HepG2 (cell line): ENCODE measurements at regions not wholly inside any gene's neighbourhood (a gene's known extent, or its start where the extent isn't known, plus 50 kb on each side); places are given as distances from the start of the nearest gene placed in this dataset.

ENCODE experiments used
- ATAC-seq: fragments of 200-7000 bp; cut with Tn5 transposase; 3 replicates; pipeline ENCODE4 v1.9.1; 2020; ENCODE audit warnings: mild to moderate bottlenecking, moderate library complexity
- BruUV-seq: library from RNA; stranded (reverse); fragments of 400-500 nt; replicated peaks from 2 replicates; lab custom pipeline; 2021; lab: Mats Ljungman, UMichigan
- CTCF ChIA-PET: fragments of 300-600 bp; formaldehyde crosslinking; extraction: SDS; loops from one replicate; lab custom pipeline; 2021; ENCODE audit warnings: low total read pairs, inconsistent platforms, low intra/inter-chr PET ratio; lab: Yijun Ruan, JAX
- POLR2A ChIA-PET: fragments of 350-600 bp; sonication (Branson Sonifier 250); formaldehyde crosslinking; loops from one replicate; lab custom pipeline; 2020; ENCODE audit warnings: antibody characterized with exemption, inconsistent platforms; lab: Yijun Ruan, JAX
- DNase-seq: peaks from one replicate; pipeline ENCODE4 v3.0.0-alpha.2; 2015; ENCODE audit warnings: low spot score
- FAIRE-seq: peaks from 3 replicates; lab custom pipeline; 2011; peaks lifted over from hg19 to GRCh38; lab: Jason Lieb, UNC
- H2AFZ ChIP-seq: one replicate; pipeline ENCODE4 v1.6.1; 2011; ENCODE audit warnings: low read length, inconsistent platforms
- H3K27ac ChIP-seq: fragments of 300-600 bp; 3 replicates; pipeline ENCODE4 v1.8.0; 2011; ENCODE audit warnings: mixed run types, mild to moderate bottlenecking, mixed read lengths, low read length, inconsistent platforms; ENCODE audit not compliant: insufficient read depth; ENCODE audit errors: extremely low read length
- H3K27me3 ChIP-seq, 2 experiments: fragments of 200-600 bp in 1 of 2; 2 replicates in 1 of 2; 3 replicates in 1 of 2; pipeline versions ENCODE4 v1.6.0 to v1.8.0; 2011; ENCODE audit warnings: low read length in 2 of 2, mild to moderate bottlenecking in 2 of 2, moderate library complexity in 2 of 2, inconsistent platforms in 1 of 2; ENCODE audit not compliant: insufficient read depth in 2 of 2, control insufficient read depth in 1 of 2
- H3K36me3 ChIP-seq, 2 experiments: fragments of 200-600 bp in 1 of 2; replicated peaks in 1 of 2; 2 replicates in 1 of 2; 3 replicates in 1 of 2; pipeline versions ENCODE4 v1.5.1 to v1.8.0; 2011; ENCODE audit warnings: low read length in 2 of 2, inconsistent platforms in 1 of 2; ENCODE audit not compliant: insufficient read depth in 2 of 2, control insufficient read depth in 1 of 2
- H3K4me1 ChIP-seq: 2 replicates; pipeline ENCODE4 v1.5.1; 2012; ENCODE audit warnings: low read length, inconsistent platforms; ENCODE audit not compliant: insufficient read depth
- H3K4me2 ChIP-seq: 2 replicates; pipeline ENCODE4 v1.6.0; 2011; ENCODE audit warnings: low read depth, low read length, inconsistent platforms
- H3K4me3 ChIP-seq, 3 experiments: fragments of 200-600 bp in 1 of 3; sonication (generic), shearing (Covaris generic) in 1 of 3; replicated peaks in 1 of 3; 2 replicates each; pipeline ENCODE4 v1.5.1; 2011 to 2016; ENCODE audit warnings: low read length in 3 of 3, inconsistent platforms in 2 of 3, low read depth in 2 of 3, mild to moderate bottlenecking in 2 of 3, control low read depth in 1 of 3, mixed read lengths in 1 of 3; ENCODE audit not compliant: insufficient read depth in 1 of 3
- H3K79me2 ChIP-seq: one replicate; pipeline ENCODE4 v1.6.1; 2011; ENCODE audit warnings: low read length, inconsistent platforms; ENCODE audit not compliant: insufficient read depth
- H3K9ac ChIP-seq: 2 replicates; pipeline ENCODE4 v1.6.0; 2011; ENCODE audit warnings: mild to moderate bottlenecking, low read depth, low read length, inconsistent platforms; ENCODE audit not compliant: insufficient read depth
- H3K9me3 ChIP-seq: 2 replicates; pipeline ENCODE4 v1.5.1; 2012; ENCODE audit warnings: mild to moderate bottlenecking, low read length
- H4K20me1 ChIP-seq: 2 replicates; pipeline ENCODE4 v1.6.0; 2011; ENCODE audit warnings: inconsistent platforms, mild to moderate bottlenecking, low read length, moderate library complexity; ENCODE audit not compliant: insufficient read depth
- ATAD3A ChIP-seq: sonication (generic); formaldehyde crosslinking; IDR thresholded peaks from 2 replicates; pipeline ENCODE4 v1.4.0; 2020; ENCODE audit warnings: missing genetic modification reagents
- FOXP4 ChIP-seq: sonication (generic); formaldehyde crosslinking; IDR thresholded peaks from 2 replicates; pipeline ENCODE4 v1.4.0; 2020; ENCODE audit warnings: missing genetic modification reagents
- HNF1A ChIP-seq, 2 experiments: sonication (generic) in 1 of 2; formaldehyde crosslinking in 1 of 2; IDR thresholded peaks; 2 replicates each; pipeline versions ENCODE4 v1.4.0 to v1.6.1; 2016 to 2020; ENCODE audit warnings: borderline replicate concordance in 1 of 2, low read depth in 1 of 2, mild to moderate bottlenecking in 1 of 2, missing genetic modification reagents in 1 of 2
- TRIM24 ChIP-seq: sonication (generic); formaldehyde crosslinking; IDR thresholded peaks from 2 replicates; pipeline ENCODE4 v1.8.0; 2022; ENCODE audit warnings: mild to moderate bottlenecking, missing genetic modification reagents
- YEATS2 ChIP-seq: sonication (generic); formaldehyde crosslinking; IDR thresholded peaks from 2 replicates; pipeline ENCODE4 v1.4.0; 2020; ENCODE audit warnings: missing genetic modification reagents, borderline replicate concordance
- ZBTB20 ChIP-seq: sonication (generic); formaldehyde crosslinking; IDR thresholded peaks from 2 replicates; pipeline ENCODE4 v1.8.1; 2023; ENCODE audit warnings: missing genetic modification reagents, low read depth, mild to moderate bottlenecking, borderline replicate concordance
- ZFP36L2 ChIP-seq: sonication (generic); formaldehyde crosslinking; IDR thresholded peaks from 2 replicates; pipeline ENCODE4 v1.4.0; 2020; ENCODE audit warnings: missing genetic modification reagents
- ZMYM4 ChIP-seq: sonication (generic); formaldehyde crosslinking; IDR thresholded peaks from 2 replicates; pipeline ENCODE4 v1.8.1; 2023; ENCODE audit warnings: mild to moderate bottlenecking, missing genetic modification reagents
- ZNF20 ChIP-seq: sonication (generic); formaldehyde crosslinking; IDR thresholded peaks from 2 replicates; pipeline ENCODE4 v1.4.0; 2020; ENCODE audit warnings: mild to moderate bottlenecking, moderate library complexity, missing genetic modification reagents
- ZNF331 ChIP-seq: sonication (generic); formaldehyde crosslinking; IDR thresholded peaks from 2 replicates; pipeline ENCODE4 v1.4.0; 2020; ENCODE audit warnings: missing genetic modification reagents
- ZNF552 ChIP-seq: sonication (generic); formaldehyde crosslinking; IDR thresholded peaks from 2 replicates; pipeline ENCODE4 v1.9.0; 2022; ENCODE audit warnings: missing genetic modification reagents, mild to moderate bottlenecking, borderline replicate concordance
- ZNF670 ChIP-seq: sonication (generic); formaldehyde crosslinking; IDR thresholded peaks from 2 replicates; pipeline ENCODE4 v1.8.0; 2022; ENCODE audit warnings: mild to moderate bottlenecking, missing genetic modification reagents, borderline replicate concordance
- ZNF749 ChIP-seq: sonication (generic); formaldehyde crosslinking; IDR thresholded peaks from 2 replicates; pipeline ENCODE4 v1.8.0; 2022; ENCODE audit warnings: mild to moderate bottlenecking, missing genetic modification reagents, moderate library complexity, borderline replicate concordance
- ZNF784 ChIP-seq: sonication (generic); formaldehyde crosslinking; IDR thresholded peaks from 2 replicates; pipeline ENCODE4 v1.5.1; 2020; ENCODE audit warnings: missing genetic modification reagents, mild to moderate bottlenecking, borderline replicate concordance
- WGBS: methylation state at CpG from one replicate; pipeline ENCODE4 v1.1.6; 2017; ENCODE audit warnings: low lambda C conversion rate; 5-methylcytosine and 5-hydroxymethylcytosine counted together
- in situ Hi-C: cut with HindIII; loops from 2 replicates; pipeline ENCODE4 v1.10.0; 2017; ENCODE audit warnings: low pct_unique_long_range_greater_than_20kb; ENCODE audit not compliant: extremely low pct_ligation_motif_present
- intact Hi-C: fragments of 100-400 bp; cut with micrococcal nuclease; formaldehyde crosslinking; loops from one replicate; pipeline ENCODE4 v1.10.0; 2022; ENCODE audit not compliant: unreplicated experiment

GRCh38 chrX:151859481-151859880 is 53.2 kb upstream of the MAGEA4 start (continued):
- TF ChIP-seq HNF1A (IDR thresholded peaks at IDR 0.05; ENCODE audit: low read depth) (no peak), HNF1A (CRISPR knock-in tag; IDR thresholded peaks at IDR 0.05; ENCODE audit: borderline replicate concordance) (no peak), FOXP4 (CRISPR knock-in tag) (no peak)
- TF ChIP-seq, all 625 proteins: peak for 0

GRCh38 chrX:151860827-151861226 is 51.9 kb upstream of the MAGEA4 start:
- no peaks in the 10 kb centered on the region for H3K4me1 ChIP-seq
- no peak overlapping the region for H3K4me2 ChIP-seq
- no peak overlapping the region for H3K27ac ChIP-seq
- no peak for FAIRE-seq
- POLR2A ChIA-PET, result no interaction called here
- CTCF ChIA-PET, result no interaction called here
- no peaks in the 10 kb centered on the region for H3K9me3 ChIP-seq
- in situ Hi-C loops, result no loop called here
- H3K9ac ChIP-seq, result no peak overlapping the region
- no peak overlapping the region for H3K4me3 ChIP-seq
- no peaks in the 10 kb centered on the region for H3K79me2 ChIP-seq
- H3K27me3 ChIP-seq, result no peaks in the 10 kb centered on the region
- ATAC-seq, result no peak
- TF ChIP-seq ZNF331 (CRISPR knock-in tag) (no peak), ZBTB20 (CRISPR knock-in tag) (no peak), ZNF784 (no peak), TRIM24 (no peak), ZMYM4 (CRISPR knock-in tag) (no peak), ZNF749 (no peak), ZNF670 (no peak), ZNF20 (no peak), ZFP36L2 (CRISPR knock-in tag) (no peak), YEATS2 (CRISPR knock-in tag) (no peak), ZNF552 (CRISPR knock-in tag) (no peak), ATAD3A (CRISPR knock-in tag) (no peak)
- no peak overlapping the region for H2AFZ ChIP-seq
- H4K20me1 ChIP-seq, result no peaks in the 10 kb centered on the region
- no peaks in the 10 kb centered on the region for H3K36me3 ChIP-seq
- WGBS, result 67% methylated on average over 2 of the region's 4 CpGs
- BruUV-seq, result no TSS peak
- intact Hi-C loops, result no loop called here
- no peak for DNase-seq
